SH-SY5Y (cell line): ENCODE measurements at regions not wholly inside any gene's neighbourhood (a gene's known extent, or its start where the extent isn't known, plus 50 kb on each side); places are given as distances from the start of the nearest gene placed in this dataset.

Experiments
- GATA2 ChIP-seq: IDR thresholded peaks from 2 replicates; pipeline ENCODE4 v1.6.1; 2011; ENCODE audit warnings: mild to moderate bottlenecking, low read depth, low read length
- GATA3 ChIP-seq: IDR thresholded peaks from 2 replicates; pipeline ENCODE4 v1.6.1; 2011; ENCODE audit warnings: low read depth, mild to moderate bottlenecking, low read length, moderate library complexity

DNA sequence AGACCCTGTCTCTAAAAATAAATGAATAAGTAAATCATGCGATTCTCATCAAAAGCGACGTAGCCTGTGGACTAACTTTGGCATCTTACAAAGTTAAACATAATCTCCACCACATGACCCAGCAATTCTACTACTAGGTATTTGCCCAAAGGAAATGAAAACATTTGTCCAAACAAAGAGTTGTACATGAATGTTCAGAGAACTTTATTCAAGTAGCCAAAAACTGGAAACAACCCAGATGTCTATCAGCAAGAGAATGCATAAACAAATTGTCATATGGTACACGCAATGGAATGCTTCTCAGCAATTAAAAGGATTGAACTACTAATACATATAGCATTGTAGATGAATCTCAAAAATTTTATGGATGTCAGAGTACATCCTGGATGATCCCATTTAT lies 82.6 kb downstream of the ADRB2 start:
- TF ChIP-seq GATA2 (no peak), GATA3 (no peak)
